CD4-positive, alpha-beta T cell (primary cell): ENCODE measurements at regions not wholly inside any gene's neighbourhood (a gene's known extent, or its start where the extent isn't known, plus 50 kb on each side); places are given as distances from the start of the nearest gene placed in this dataset.

ENCODE experiments used
- ATAC-seq: fragments of 200-7000 bp; cut with Tn5 transposase; one replicate; pipeline ENCODE4 v1.10.0; 2022; ENCODE audit warnings: mild to moderate bottlenecking; ENCODE audit not compliant: poor library complexity
- CTCF ChIA-PET: fragments of 350-600 bp; sonication (Branson Sonifier 250); formaldehyde crosslinking; loops from one replicate; lab custom pipeline; 2021; ENCODE audit warnings: antibody characterized with exemption, inconsistent platforms; lab: Charles Lee
- POLR2A ChIA-PET: fragments of 350-600 bp; sonication (Branson Sonifier 250); formaldehyde crosslinking; loops from one replicate; lab custom pipeline; 2021; ENCODE audit warnings: antibody characterized with exemption, inconsistent platforms; lab: Charles Lee
- DNase-seq, 14 experiments: peaks; one replicate each; pipeline ENCODE4 v3.0.0-alpha.2; 2013 to 2020; ENCODE audit warnings: mixed read lengths in 2 of 14
- H3K27ac ChIP-seq, 2 donors: one replicate each; pipeline versions ENCODE4 v1.5.1 to v1.7.0; 2013; ENCODE audit warnings: low read length in 2 of 2, low read depth in 1 of 2, mild to moderate bottlenecking in 1 of 2
- H3K27me3 ChIP-seq, 2 experiments: 1 replicate in 1 of 2; 2 replicates in 1 of 2; pipeline versions ENCODE4 v1.6.1 to v1.7.0; 2013; ENCODE audit warnings: low read length in 2 of 2, control low read depth in 1 of 2, mild to moderate bottlenecking in 1 of 2, moderate library complexity in 1 of 2; ENCODE audit not compliant: insufficient read depth in 2 of 2, control insufficient read depth in 1 of 2
- H3K36me3 ChIP-seq: one replicate; pipeline ENCODE4 v1.6.1; 2013; ENCODE audit warnings: low read length, control low read depth; ENCODE audit not compliant: insufficient read depth
- H3K4me1 ChIP-seq: one replicate; pipeline ENCODE4 v1.6.1; 2013; ENCODE audit warnings: low read length, control low read depth; ENCODE audit not compliant: insufficient read depth
- H3K4me3 ChIP-seq: one replicate; pipeline ENCODE4 v1.5.1; 2013; ENCODE audit warnings: mild to moderate bottlenecking, low read length, moderate library complexity
- H3K9me3 ChIP-seq, 2 experiments: 1 replicate in 1 of 2; 2 replicates in 1 of 2; pipeline versions ENCODE4 v1.6.1 to v1.7.0; 2013; ENCODE audit warnings: low read length in 2 of 2, mild to moderate bottlenecking in 2 of 2, control low read depth in 1 of 2, moderate library complexity in 1 of 2; ENCODE audit not compliant: control insufficient read depth in 1 of 2, insufficient read depth in 1 of 2
- H3K27ac Mint-ChIP-seq: one replicate; pipeline ENCODE4 v1.8.0; 2020; ENCODE audit warnings: mixed read lengths
- H3K27me3 Mint-ChIP-seq: one replicate; pipeline ENCODE4 v1.8.0; 2021; ENCODE audit warnings: mixed read lengths
- H3K36me3 Mint-ChIP-seq: one replicate; pipeline ENCODE4 v1.8.0; 2021; ENCODE audit warnings: low read depth, mixed read lengths
- H3K4me1 Mint-ChIP-seq: one replicate; pipeline ENCODE4 v1.8.0; 2021; ENCODE audit warnings: low read depth, mixed read lengths
- H3K4me3 Mint-ChIP-seq: one replicate; pipeline ENCODE4 v1.8.0; 2020; ENCODE audit warnings: mild to moderate bottlenecking, mixed read lengths
- H3K9me3 Mint-ChIP-seq: one replicate; pipeline ENCODE4 v1.8.0; 2020; ENCODE audit warnings: mixed read lengths
- CTCF ChIP-seq: fragments of 200-600 bp; IDR thresholded peaks from one replicate; pipeline ENCODE4 v1.8.0; 2022; ENCODE audit warnings: antibody characterized with exemption, mild to moderate bottlenecking
- intact Hi-C, 2 experiments: fragments of 100-400 bp; cut with DNase I in 1 of 2; cut with micrococcal nuclease in 1 of 2; formaldehyde crosslinking; loops; one replicate each; pipeline versions ENCODE4 v1.15.1 to v1.9.0; 2023 to 2025; cut with DNase I, micrococcal nuclease

- no peak overlapping the region for H3K4me3 Mint-ChIP-seq
- DNase-seq (no peak), ATAC-seq (no peak)
- intact Hi-C loops = no loop called here
- Histone ChIP-seq H3K36me3 (no peaks in the 10 kb centered on the region), H3K4me3 (no peak overlapping the region), H3K9me3 (no peaks in the 10 kb centered on the region), H3K4me1 (no peaks in the 10 kb centered on the region), H3K27me3 (no peaks in the 10 kb centered on the region), H3K27ac (no peak overlapping the region)
- CTCF ChIA-PET = no interaction called here
- H3K36me3 Mint-ChIP-seq = no peaks in the 10 kb centered on the region
- no peaks in the 10 kb centered on the region for H3K27me3 Mint-ChIP-seq
- POLR2A ChIA-PET = no interaction called here
- no peak overlapping the region for H3K27ac Mint-ChIP-seq
- H3K9me3 Mint-ChIP-seq = no peaks in the 10 kb centered on the region
- TF ChIP-seq CTCF = no peak
- H3K4me1 Mint-ChIP-seq = no peaks in the 10 kb centered on the region
Observed at GRCh38 chr15:53072077-53072476, 281.9 kb upstream of the ONECUT1 start.

GRCh38 chr15:53068636-53069035 is 278.5 kb upstream of the ONECUT1 start:
- Histone ChIP-seq H3K27ac (no peak overlapping the region), H3K36me3 (no peaks in the 10 kb centered on the region), H3K9me3 (no peaks in the 10 kb centered on the region), H3K4me3 (no peak overlapping the region), H3K4me1 (no peaks in the 10 kb centered on the region), H3K27me3 (no peaks in the 10 kb centered on the region)
- ChIA-PET POLR2A (no interaction called here), CTCF (no interaction called here)
- intact Hi-C loops = no loop called here
- no peak for TF ChIP-seq CTCF
- H3K9me3 Mint-ChIP-seq = peaks cover 3% of the 10 kb centered on the region
- H3K27ac Mint-ChIP-seq = no peak overlapping the region
- ATAC-seq = no peak
- no peaks in the 10 kb centered on the region for H3K4me1 Mint-ChIP-seq
- no peaks in the 10 kb centered on the region for H3K36me3 Mint-ChIP-seq
- H3K27me3 Mint-ChIP-seq = no peaks in the 10 kb centered on the region
- DNase-seq = no peak
- H3K4me3 Mint-ChIP-seq = no peak overlapping the region

DNA sequence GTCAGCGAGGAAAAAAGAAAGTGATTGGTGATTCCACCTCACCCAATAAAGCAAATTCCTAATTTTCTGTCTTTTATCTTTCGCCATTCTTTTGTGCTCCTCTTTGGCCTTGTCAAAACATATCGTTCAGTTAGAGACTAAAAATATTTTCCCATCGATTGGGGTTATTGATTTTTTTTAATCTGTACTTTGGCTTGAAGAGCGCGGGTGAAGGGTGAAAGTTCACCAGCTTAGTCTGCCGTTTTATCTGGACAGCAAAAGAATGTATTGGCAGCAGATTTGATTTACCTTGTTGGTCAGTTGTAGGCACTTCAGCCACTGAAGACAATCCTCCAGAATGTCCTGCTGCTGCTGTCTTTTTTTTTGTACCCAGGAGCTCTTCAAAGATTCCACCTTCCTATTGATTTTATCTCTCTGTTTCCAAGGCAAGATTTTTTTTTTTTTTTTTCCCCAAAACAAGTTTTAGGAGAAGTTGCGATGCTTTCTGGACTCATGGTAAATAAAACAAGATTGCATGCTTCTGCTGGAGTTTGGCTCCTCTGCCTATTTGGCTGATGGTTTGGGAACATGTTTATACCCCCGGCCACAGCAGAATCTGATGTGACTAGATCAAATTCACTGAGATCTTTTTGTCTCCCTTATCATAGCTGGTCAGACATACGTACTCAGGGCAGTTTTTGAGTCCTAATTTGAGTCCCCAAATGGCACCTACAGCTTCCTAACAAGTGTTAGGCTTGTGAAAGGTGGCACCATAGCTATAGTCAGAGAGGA is 269.3 kb upstream of the ONECUT1 start:
- Histone ChIP-seq H3K36me3 (no peaks in the 10 kb centered on the region), H3K9me3 (peaks cover 0 to 4% of the 10 kb centered on the region in 2 experiments), H3K4me3 (no peak overlapping the region), H3K27ac (no peak overlapping the region), H3K4me1 (no peaks in the 10 kb centered on the region), H3K27me3 (no peaks in the 10 kb centered on the region)
- H3K9me3 Mint-ChIP-seq = peaks cover 8% of the 10 kb centered on the region
- H3K27ac Mint-ChIP-seq = no peak overlapping the region
- H3K4me1 Mint-ChIP-seq = no peaks in the 10 kb centered on the region
- no peak for ATAC-seq
- DNase-seq = no peak
- H3K36me3 Mint-ChIP-seq = no peaks in the 10 kb centered on the region
- intact Hi-C loops = no loop called here
- POLR2A ChIA-PET = no interaction called here
- no peaks in the 10 kb centered on the region for H3K27me3 Mint-ChIP-seq
- no peak for TF ChIP-seq CTCF
- no peak overlapping the region for H3K4me3 Mint-ChIP-seq
- CTCF ChIA-PET = no interaction called here
